GM23338 (cell line): ENCODE measurements at regions not wholly inside any gene's neighbourhood (a gene's known extent, or its start where the extent isn't known, plus 50 kb on each side); places are given as distances from the start of the nearest gene placed in this dataset.

Experiments used
- CREB1 ChIP-seq: fragments of 250-450 bp; sonication (Bioruptor Pico); IDR thresholded peaks from 2 replicates; pipeline ENCODE4 v1.5.0; 2020; ENCODE audit warnings: low read depth, mild to moderate bottlenecking, moderate library complexity
- ETS1 ChIP-seq: IDR thresholded peaks from 2 replicates; pipeline ENCODE4 v1.6.1; 2016; ENCODE audit warnings: antibody characterized with exemption
- EZH2 ChIP-seq: fragments of 200-600 bp; sonication (generic); IDR thresholded peaks from one replicate; pipeline ENCODE4 v1.8.0; 2017; ENCODE audit warnings: antibody characterized with exemption, mild to moderate bottlenecking, low read depth; ENCODE audit not compliant: unreplicated experiment
- EZH2phosphoT487 ChIP-seq: fragments of 200-600 bp; sonication (generic); IDR thresholded peaks from one replicate; pipeline ENCODE4 v1.8.1; 2018; ENCODE audit warnings: antibody characterized with exemption; ENCODE audit not compliant: unreplicated experiment
- JUNB ChIP-seq: IDR thresholded peaks from one replicate; pipeline ENCODE4 v1.6.1; 2016; ENCODE audit warnings: antibody characterized with exemption; ENCODE audit not compliant: unreplicated experiment
- NANOG ChIP-seq: IDR thresholded peaks from 2 replicates; pipeline ENCODE4 v1.6.1; 2016; ENCODE audit warnings: antibody characterized with exemption, borderline replicate concordance
- POLR2AphosphoS5 ChIP-seq: IDR thresholded peaks from 2 replicates; pipeline ENCODE4 v1.6.1; 2016; ENCODE audit warnings: antibody characterized with exemption, low read depth
- REST ChIP-seq: IDR thresholded peaks from one replicate; pipeline ENCODE4 v1.6.1; 2018; ENCODE audit warnings: antibody characterized with exemption; ENCODE audit not compliant: unreplicated experiment
- STAT1 ChIP-seq: IDR thresholded peaks from one replicate; pipeline ENCODE4 v1.6.1; 2016; ENCODE audit warnings: antibody characterized with exemption; ENCODE audit not compliant: unreplicated experiment
- ZNF114 ChIP-seq: fragments of 250-450 bp; sonication (Bioruptor Pico); IDR thresholded peaks from 2 replicates; pipeline ENCODE4 v1.5.0; 2020; ENCODE audit warnings: mild to moderate bottlenecking, moderate library complexity
- ZNF331 ChIP-seq: fragments of 250-450 bp; sonication (Bioruptor Pico); IDR thresholded peaks from 2 replicates; pipeline ENCODE4 v1.5.0; 2020; ENCODE audit warnings: low read depth, mild to moderate bottlenecking, moderate library complexity
- TF ChIP-seq, protein P1 (sequence below), 2 experiments: fragments of 200-600 bp in 1 of 2; sonication (generic) in 1 of 2; conservative IDR thresholded peaks; 2 replicates each; pipeline versions ENCODE4 v1.5.1 to v1.6.1; 2016 to 2017; ENCODE audit warnings: antibody characterized with exemption in 2 of 2, low read depth in 2 of 2, mild to moderate bottlenecking in 2 of 2, moderate library complexity in 1 of 2
- TF ChIP-seq, protein P2 (sequence below): fragments of 250-450 bp; sonication (Bioruptor Pico); IDR thresholded peaks from 2 replicates; pipeline ENCODE4 v1.5.0; 2020; ENCODE audit warnings: mild to moderate bottlenecking, moderate library complexity

DNA sequence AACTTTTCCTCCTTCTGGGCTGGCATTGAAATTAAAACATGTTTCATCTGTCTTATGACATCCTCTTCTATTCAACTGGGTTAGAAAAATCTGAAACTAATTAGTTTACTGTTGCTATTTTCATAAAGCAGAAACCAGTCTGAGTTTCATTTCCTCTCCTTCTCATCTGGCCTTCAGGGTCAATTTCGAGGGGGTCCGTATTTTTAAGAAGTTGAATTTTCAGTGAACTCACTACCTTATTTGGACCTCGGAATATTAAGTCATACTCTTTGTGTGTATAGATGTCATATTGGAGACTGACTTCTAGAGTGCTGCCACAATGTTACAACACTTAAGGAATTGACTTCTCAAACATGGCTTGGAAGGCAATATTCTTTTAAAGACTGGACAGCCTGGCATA lies 485.9 kb downstream of the SQOR start:
- TF ChIP-seq ETS1 (no peak), ZNF114 (CRISPR knock-in tag) (no peak), EZH2 (no peak), REST (no peak), POLR2AphosphoS5 (no peak), JUNB (no peak), STAT1 (no peak), CREB1 (CRISPR knock-in tag) (no peak), EZH2phosphoT487 (no peak), ZNF331 (CRISPR knock-in tag) (no peak), NANOG (no peak)
- TF ChIP-seq, protein P1, sequence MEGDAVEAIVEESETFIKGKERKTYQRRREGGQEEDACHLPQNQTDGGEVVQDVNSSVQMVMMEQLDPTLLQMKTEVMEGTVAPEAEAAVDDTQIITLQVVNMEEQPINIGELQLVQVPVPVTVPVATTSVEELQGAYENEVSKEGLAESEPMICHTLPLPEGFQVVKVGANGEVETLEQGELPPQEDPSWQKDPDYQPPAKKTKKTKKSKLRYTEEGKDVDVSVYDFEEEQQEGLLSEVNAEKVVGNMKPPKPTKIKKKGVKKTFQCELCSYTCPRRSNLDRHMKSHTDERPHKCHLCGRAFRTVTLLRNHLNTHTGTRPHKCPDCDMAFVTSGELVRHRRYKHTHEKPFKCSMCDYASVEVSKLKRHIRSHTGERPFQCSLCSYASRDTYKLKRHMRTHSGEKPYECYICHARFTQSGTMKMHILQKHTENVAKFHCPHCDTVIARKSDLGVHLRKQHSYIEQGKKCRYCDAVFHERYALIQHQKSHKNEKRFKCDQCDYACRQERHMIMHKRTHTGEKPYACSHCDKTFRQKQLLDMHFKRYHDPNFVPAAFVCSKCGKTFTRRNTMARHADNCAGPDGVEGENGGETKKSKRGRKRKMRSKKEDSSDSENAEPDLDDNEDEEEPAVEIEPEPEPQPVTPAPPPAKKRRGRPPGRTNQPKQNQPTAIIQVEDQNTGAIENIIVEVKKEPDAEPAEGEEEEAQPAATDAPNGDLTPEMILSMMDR (conservative IDR thresholded peaks at IDR 0.05; ENCODE audit: low read depth in 2 of 2): no peak
- TF ChIP-seq, protein P2, sequence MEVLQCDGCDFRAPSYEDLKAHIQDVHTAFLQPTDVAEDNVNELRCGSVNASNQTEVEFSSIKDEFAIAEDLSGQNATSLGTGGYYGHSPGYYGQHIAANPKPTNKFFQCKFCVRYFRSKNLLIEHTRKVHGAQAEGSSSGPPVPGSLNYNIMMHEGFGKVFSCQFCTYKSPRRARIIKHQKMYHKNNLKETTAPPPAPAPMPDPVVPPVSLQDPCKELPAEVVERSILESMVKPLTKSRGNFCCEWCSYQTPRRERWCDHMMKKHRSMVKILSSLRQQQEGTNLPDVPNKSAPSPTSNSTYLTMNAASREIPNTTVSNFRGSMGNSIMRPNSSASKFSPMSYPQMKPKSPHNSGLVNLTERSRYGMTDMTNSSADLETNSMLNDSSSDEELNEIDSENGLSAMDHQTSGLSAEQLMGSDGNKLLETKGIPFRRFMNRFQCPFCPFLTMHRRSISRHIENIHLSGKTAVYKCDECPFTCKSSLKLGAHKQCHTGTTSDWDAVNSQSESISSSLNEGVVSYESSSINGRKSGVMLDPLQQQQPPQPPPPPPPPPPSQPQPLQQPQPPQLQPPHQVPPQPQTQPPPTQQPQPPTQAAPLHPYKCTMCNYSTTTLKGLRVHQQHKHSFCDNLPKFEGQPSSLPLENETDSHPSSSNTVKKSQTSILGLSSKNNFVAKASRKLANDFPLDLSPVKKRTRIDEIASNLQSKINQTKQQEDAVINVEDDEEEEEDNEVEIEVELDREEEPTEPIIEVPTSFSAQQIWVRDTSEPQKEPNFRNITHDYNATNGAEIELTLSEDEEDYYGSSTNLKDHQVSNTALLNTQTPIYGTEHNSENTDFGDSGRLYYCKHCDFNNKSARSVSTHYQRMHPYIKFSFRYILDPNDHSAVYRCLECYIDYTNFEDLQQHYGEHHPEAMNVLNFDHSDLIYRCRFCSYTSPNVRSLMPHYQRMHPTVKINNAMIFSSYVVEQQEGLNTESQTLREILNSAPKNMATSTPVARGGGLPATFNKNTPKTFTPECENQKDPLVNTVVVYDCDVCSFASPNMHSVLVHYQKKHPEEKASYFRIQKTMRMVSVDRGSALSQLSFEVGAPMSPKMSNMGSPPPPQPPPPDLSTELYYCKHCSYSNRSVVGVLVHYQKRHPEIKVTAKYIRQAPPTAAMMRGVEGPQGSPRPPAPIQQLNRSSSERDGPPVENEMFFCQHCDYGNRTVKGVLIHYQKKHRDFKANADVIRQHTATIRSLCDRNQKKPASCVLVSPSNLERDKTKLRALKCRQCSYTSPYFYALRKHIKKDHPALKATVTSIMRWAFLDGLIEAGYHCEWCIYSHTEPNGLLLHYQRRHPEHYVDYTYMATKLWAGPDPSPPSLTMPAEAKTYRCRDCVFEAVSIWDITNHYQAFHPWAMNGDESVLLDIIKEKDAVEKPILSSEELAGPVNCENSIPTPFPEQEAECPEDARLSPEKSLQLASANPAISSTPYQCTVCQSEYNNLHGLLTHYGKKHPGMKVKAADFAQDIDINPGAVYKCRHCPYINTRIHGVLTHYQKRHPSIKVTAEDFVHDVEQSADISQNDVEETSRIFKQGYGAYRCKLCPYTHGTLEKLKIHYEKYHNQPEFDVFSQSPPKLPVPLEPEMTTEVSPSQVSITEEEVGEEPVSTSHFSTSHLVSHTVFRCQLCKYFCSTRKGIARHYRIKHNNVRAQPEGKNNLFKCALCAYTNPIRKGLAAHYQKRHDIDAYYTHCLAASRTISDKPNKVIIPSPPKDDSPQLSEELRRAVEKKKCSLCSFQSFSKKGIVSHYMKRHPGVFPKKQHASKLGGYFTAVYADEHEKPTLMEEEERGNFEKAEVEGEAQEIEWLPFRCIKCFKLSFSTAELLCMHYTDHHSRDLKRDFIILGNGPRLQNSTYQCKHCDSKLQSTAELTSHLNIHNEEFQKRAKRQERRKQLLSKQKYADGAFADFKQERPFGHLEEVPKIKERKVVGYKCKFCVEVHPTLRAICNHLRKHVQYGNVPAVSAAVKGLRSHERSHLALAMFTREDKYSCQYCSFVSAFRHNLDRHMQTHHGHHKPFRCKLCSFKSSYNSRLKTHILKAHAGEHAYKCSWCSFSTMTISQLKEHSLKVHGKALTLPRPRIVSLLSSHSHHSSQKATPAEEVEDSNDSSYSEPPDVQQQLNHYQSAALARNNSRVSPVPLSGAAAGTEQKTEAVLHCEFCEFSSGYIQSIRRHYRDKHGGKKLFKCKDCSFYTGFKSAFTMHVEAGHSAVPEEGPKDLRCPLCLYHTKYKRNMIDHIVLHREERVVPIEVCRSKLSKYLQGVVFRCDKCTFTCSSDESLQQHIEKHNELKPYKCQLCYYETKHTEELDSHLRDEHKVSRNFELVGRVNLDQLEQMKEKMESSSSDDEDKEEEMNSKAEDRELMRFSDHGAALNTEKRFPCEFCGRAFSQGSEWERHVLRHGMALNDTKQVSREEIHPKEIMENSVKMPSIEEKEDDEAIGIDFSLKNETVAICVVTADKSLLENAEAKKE (CRISPR knock-in tag): no peak
